ENCODE measurements at regions not wholly inside any gene's neighbourhood (a gene's known extent, or its start where the extent isn't known, plus 50 kb on each side); places are given as distances from the start of the nearest gene placed in this dataset.

GRCh38 chr2:180473456-180473855 lies 466.4 kb upstream of the CWC22 start:
- H3K9ac ChIP-seq (ENCODE audit: low read depth, low read length, poor library complexity) = no peak overlapping the region
- H3K4me2 ChIP-seq (ENCODE audit: insufficient read depth, low read length, poor library complexity, severe bottlenecking) = no peak overlapping the region
- no peak overlapping the region for H3K27ac ChIP-seq (replicated peaks; ENCODE audit: low read length)
- H3K9me3 ChIP-seq (replicated peaks in 1 of 2; ENCODE audit: control insufficient read depth in 2 of 2, insufficient read depth in 1 of 2, low read depth in 1 of 2, low read length in 2 of 2) = peaks cover 0 to 3% of the 10 kb centered on the region in 2 donors
- no peaks in the 10 kb centered on the region for H3K36me3 ChIP-seq (replicated peaks in 1 of 2; ENCODE audit: control insufficient read depth in 2 of 2, insufficient read depth in 2 of 2, low read length in 2 of 2)
- no peak overlapping the region for H2BK12ac ChIP-seq (ENCODE audit: low read length)
- no peak for DNase-seq (ENCODE audit: low spot score)
- no peak overlapping the region for H4K91ac ChIP-seq (ENCODE audit: low read depth, low read length, poor library complexity)
- H2BK5ac ChIP-seq (ENCODE audit: low read length) = no peak overlapping the region
- no peaks in the 10 kb centered on the region for H3K4me1 ChIP-seq (ENCODE audit: control insufficient read depth in 2 of 2, insufficient read depth in 1 of 2, low read depth in 1 of 2, low read length in 2 of 2)
- H2BK120ac ChIP-seq (ENCODE audit: low read depth, low read length) = no peak overlapping the region
- no peak overlapping the region for H3K18ac ChIP-seq (ENCODE audit: low read length)
- no peak overlapping the region for H2BK15ac ChIP-seq (ENCODE audit: low read length)
- no peak overlapping the region for H3K4me3 ChIP-seq (ENCODE audit: low read length in 2 of 2)
- no peaks in the 10 kb centered on the region for H3K79me1 ChIP-seq (ENCODE audit: low read depth, low read length)
- H3K4ac ChIP-seq (ENCODE audit: low read length) = no peak overlapping the region
- no peaks in the 10 kb centered on the region for H3K27me3 ChIP-seq (ENCODE audit: control insufficient read depth in 3 of 3, insufficient read depth in 3 of 3, low read depth in 1 of 3, low read length in 3 of 3)
- H2AK5ac ChIP-seq (ENCODE audit: low read depth, low read length) = no peak overlapping the region
- no peak overlapping the region for H3K23ac ChIP-seq (ENCODE audit: low read depth, low read length, poor library complexity)
- no peak overlapping the region for H4K8ac ChIP-seq (ENCODE audit: low read depth, low read length)
- WGBS, 2 donors (ENCODE audit: extremely low coverage in 2 of 2, insufficient read length in 2 of 2, insufficient replicate concordance in 1 of 2) = no CpG with 5 or more reads among the region's 1 CpG
- H2AFZ ChIP-seq (ENCODE audit: low read length) = no peak overlapping the region
- H3K14ac ChIP-seq (ENCODE audit: low read length) = no peak overlapping the region

GRCh38 chr2:180472133-180472532 lies 465.0 kb upstream of the CWC22 start:
- H2BK12ac ChIP-seq (ENCODE audit: low read length) = no peak overlapping the region
- no peaks in the 10 kb centered on the region for H3K36me3 ChIP-seq (replicated peaks in 1 of 2; ENCODE audit: control insufficient read depth in 2 of 2, insufficient read depth in 2 of 2, low read length in 2 of 2)
- H2AK5ac ChIP-seq (ENCODE audit: low read depth, low read length) = no peak overlapping the region
- H3K4ac ChIP-seq (ENCODE audit: low read length) = no peak overlapping the region
- no peak overlapping the region for H3K9ac ChIP-seq (ENCODE audit: low read depth, low read length, poor library complexity)
- H3K4me1 ChIP-seq (ENCODE audit: control insufficient read depth in 2 of 2, insufficient read depth in 1 of 2, low read depth in 1 of 2, low read length in 2 of 2) = no peaks in the 10 kb centered on the region
- H3K4me2 ChIP-seq (ENCODE audit: insufficient read depth, low read length, poor library complexity, severe bottlenecking) = no peak overlapping the region
- H4K8ac ChIP-seq (ENCODE audit: low read depth, low read length) = no peak overlapping the region
- no peak overlapping the region for H2BK120ac ChIP-seq (ENCODE audit: low read depth, low read length)
- H2BK15ac ChIP-seq (ENCODE audit: low read length) = no peak overlapping the region
- H3K18ac ChIP-seq (ENCODE audit: low read length) = no peak overlapping the region
- H3K27me3 ChIP-seq (ENCODE audit: control insufficient read depth in 3 of 3, insufficient read depth in 3 of 3, low read depth in 1 of 3, low read length in 3 of 3) = no peaks in the 10 kb centered on the region
- no peak overlapping the region for H2AFZ ChIP-seq (ENCODE audit: low read length)
- no peaks in the 10 kb centered on the region for H3K79me1 ChIP-seq (ENCODE audit: low read depth, low read length)
- no peak overlapping the region for H3K23ac ChIP-seq (ENCODE audit: low read depth, low read length, poor library complexity)
- no peak overlapping the region for H2BK5ac ChIP-seq (ENCODE audit: low read length)
- WGBS, 2 donors (ENCODE audit: extremely low coverage in 2 of 2, insufficient read length in 2 of 2, insufficient replicate concordance in 1 of 2) = no CpG with 5 or more reads among the region's 1 CpG
- no peak overlapping the region for H3K4me3 ChIP-seq (ENCODE audit: low read length in 2 of 2)
- H3K9me3 ChIP-seq (replicated peaks in 1 of 2; ENCODE audit: control insufficient read depth in 2 of 2, insufficient read depth in 1 of 2, low read depth in 1 of 2, low read length in 2 of 2) = peaks cover 0 to 7% of the 10 kb centered on the region in 2 donors
- H4K91ac ChIP-seq (ENCODE audit: low read depth, low read length, poor library complexity) = no peak overlapping the region
- no peak for DNase-seq (ENCODE audit: low spot score)
- no peak overlapping the region for H3K14ac ChIP-seq (ENCODE audit: low read length)
- no peak overlapping the region for H3K27ac ChIP-seq (replicated peaks; ENCODE audit: low read length)

GRCh38 chr2:180463608-180464007 lies 456.5 kb upstream of the CWC22 start:
- DNase-seq (ENCODE audit: low spot score) = no peak
- Histone ChIP-seq H3K4me2 (ENCODE audit: insufficient read depth, low read length, poor library complexity, severe bottlenecking) (no peak overlapping the region), H2BK5ac (ENCODE audit: low read length) (no peak overlapping the region), H3K9me3 (replicated peaks in 1 of 2; ENCODE audit: control insufficient read depth in 2 of 2, insufficient read depth in 1 of 2, low read depth in 1 of 2, low read length in 2 of 2) (peaks cover 0 to 4% of the 10 kb centered on the region in 2 donors), H3K36me3 (replicated peaks in 1 of 2; ENCODE audit: control insufficient read depth in 2 of 2, insufficient read depth in 2 of 2, low read length in 2 of 2) (no peaks in the 10 kb centered on the region), H2BK12ac (ENCODE audit: low read length) (no peak overlapping the region), H3K27me3 (ENCODE audit: control insufficient read depth in 3 of 3, insufficient read depth in 3 of 3, low read depth in 1 of 3, low read length in 3 of 3) (no peaks in the 10 kb centered on the region), H2BK120ac (ENCODE audit: low read depth, low read length) (no peak overlapping the region), H4K91ac (ENCODE audit: low read depth, low read length, poor library complexity) (no peak overlapping the region), H2BK15ac (ENCODE audit: low read length) (no peak overlapping the region), H3K79me1 (ENCODE audit: low read depth, low read length) (no peaks in the 10 kb centered on the region), H3K4me3 (ENCODE audit: low read length in 2 of 2) (no peak overlapping the region), H2AK5ac (ENCODE audit: low read depth, low read length) (no peak overlapping the region), H3K23ac (ENCODE audit: low read depth, low read length, poor library complexity) (no peak overlapping the region), H3K14ac (ENCODE audit: low read length) (no peak overlapping the region), H3K9ac (ENCODE audit: low read depth, low read length, poor library complexity) (no peak overlapping the region), H3K18ac (ENCODE audit: low read length) (no peak overlapping the region), H3K4ac (ENCODE audit: low read length) (no peak overlapping the region), H2AFZ (ENCODE audit: low read length) (peak overlapping the region; percentile 68), H4K8ac (ENCODE audit: low read depth, low read length) (no peak overlapping the region), H3K27ac (replicated peaks; ENCODE audit: low read length) (no peak overlapping the region), H3K4me1 (ENCODE audit: control insufficient read depth in 2 of 2, insufficient read depth in 1 of 2, low read depth in 1 of 2, low read length in 2 of 2) (peaks cover 0 to 3% of the 10 kb centered on the region in 2 donors)

- no peak overlapping the region for H2AFZ ChIP-seq (ENCODE audit: low read length)
- no peak overlapping the region for H3K14ac ChIP-seq (ENCODE audit: low read length)
- no peak overlapping the region for H4K8ac ChIP-seq (ENCODE audit: low read depth, low read length)
- H3K4ac ChIP-seq (ENCODE audit: low read length) = no peak overlapping the region
- no peak overlapping the region for H3K18ac ChIP-seq (ENCODE audit: low read length)
- no CpG with 5 or more reads among the region's 3 CpGs for WGBS, 2 donors (ENCODE audit: extremely low coverage in 2 of 2, insufficient read length in 2 of 2, insufficient replicate concordance in 1 of 2)
- no peak overlapping the region for H2BK5ac ChIP-seq (ENCODE audit: low read length)
- no peak overlapping the region for H2BK15ac ChIP-seq (ENCODE audit: low read length)
- H2BK120ac ChIP-seq (ENCODE audit: low read depth, low read length) = no peak overlapping the region
- H3K23ac ChIP-seq (ENCODE audit: low read depth, low read length, poor library complexity) = no peak overlapping the region
- no peak for DNase-seq (ENCODE audit: low spot score)
- H3K36me3 ChIP-seq (replicated peaks in 1 of 2; ENCODE audit: control insufficient read depth in 2 of 2, insufficient read depth in 2 of 2, low read length in 2 of 2) = no peaks in the 10 kb centered on the region
- H3K9ac ChIP-seq (ENCODE audit: low read depth, low read length, poor library complexity) = no peak overlapping the region
- no peak overlapping the region for H3K27ac ChIP-seq (replicated peaks; ENCODE audit: low read length)
- no peak overlapping the region for H3K4me3 ChIP-seq (ENCODE audit: low read length in 2 of 2)
- no peak overlapping the region for H2AK5ac ChIP-seq (ENCODE audit: low read depth, low read length)
- H3K79me1 ChIP-seq (ENCODE audit: low read depth, low read length) = no peaks in the 10 kb centered on the region
- H4K91ac ChIP-seq (ENCODE audit: low read depth, low read length, poor library complexity) = no peak overlapping the region
- H2BK12ac ChIP-seq (ENCODE audit: low read length) = no peak overlapping the region
- H3K9me3 ChIP-seq (replicated peaks in 1 of 2; ENCODE audit: control insufficient read depth in 2 of 2, insufficient read depth in 1 of 2, low read depth in 1 of 2, low read length in 2 of 2) = no peaks in the 10 kb centered on the region
- H3K4me2 ChIP-seq (ENCODE audit: insufficient read depth, low read length, poor library complexity, severe bottlenecking) = no peak overlapping the region
- H3K27me3 ChIP-seq (ENCODE audit: control insufficient read depth in 3 of 3, insufficient read depth in 3 of 3, low read depth in 1 of 3, low read length in 3 of 3) = no peaks in the 10 kb centered on the region
- peaks cover 0 to 3% of the 10 kb centered on the region in 2 donors for H3K4me1 ChIP-seq (ENCODE audit: control insufficient read depth in 2 of 2, insufficient read depth in 1 of 2, low read depth in 1 of 2, low read length in 2 of 2)
Observed at GRCh38 chr2:180461761-180462160, 454.7 kb upstream of the CWC22 start.

Measured in neuronal stem cell (in vitro differentiated cells).